Spleen (tissue), 11 donors: ENCODE measurements at regions not wholly inside any gene's neighbourhood (a gene's known extent, or its start where the extent isn't known, plus 50 kb on each side); places are given as distances from the start of the nearest gene placed in this dataset.
"Not testable (repeated sequence)": the region's sequence is repeated elsewhere in the genome, so short reads cannot be mapped to it uniquely, and the experiment has no call there.

ENCODE experiments used
- DNase-seq: peaks from one replicate; pipeline ENCODE4 v3.0.0-alpha.2; 2020
- H3K27ac ChIP-seq, 8 donors: fragments of 200-600 bp; sonication (generic) in 7 of 8; 1 replicate in 4 of 8; 2 replicates in 4 of 8; pipeline versions ENCODE4 v1.5.0 to v1.8.0; 2016 to 2021; ENCODE audit warnings: inconsistent platforms in 4 of 8, mild to moderate bottlenecking in 4 of 8, moderate library complexity in 1 of 8
- H3K27me3 ChIP-seq, 7 donors: fragments of 200-600 bp; sonication (generic) in 6 of 7; replicated peaks in 1 of 7; 1 replicate in 4 of 7; 2 replicates in 3 of 7; pipeline versions ENCODE4 v1.5.0 to v1.8.0; 2016 to 2021; ENCODE audit warnings: inconsistent platforms in 3 of 7, mild to moderate bottlenecking in 1 of 7
- H3K36me3 ChIP-seq, 6 donors: fragments of 200-600 bp; sonication (generic) in 5 of 6; 1 replicate in 4 of 6; 2 replicates in 2 of 6; pipeline versions ENCODE4 v1.5.0 to v1.8.0; 2016 to 2021; ENCODE audit warnings: inconsistent platforms in 2 of 6
- H3K4me1 ChIP-seq, 6 donors: fragments of 200-600 bp; sonication (generic) in 5 of 6; 1 replicate in 3 of 6; 2 replicates in 3 of 6; pipeline versions ENCODE4 v1.5.0 to v1.8.0; 2016 to 2021; ENCODE audit warnings: inconsistent platforms in 3 of 6
- H3K4me3 ChIP-seq, 8 donors: fragments of 200-600 bp; sonication (generic) in 7 of 8; 1 replicate in 4 of 8; 2 replicates in 4 of 8; pipeline versions ENCODE4 v1.5.0 to v1.8.0; 2016 to 2021; ENCODE audit warnings: inconsistent platforms in 4 of 8, mild to moderate bottlenecking in 4 of 8, moderate library complexity in 2 of 8
- H3K9me3 ChIP-seq, 8 donors: fragments of 200-600 bp; sonication (generic) in 7 of 8; 1 replicate in 4 of 8; 2 replicates in 4 of 8; pipeline versions ENCODE4 v1.5.0 to v1.8.0; 2016 to 2021; ENCODE audit warnings: inconsistent platforms in 4 of 8
- WGBS, 5 donors: extraction: QIAGEN DNeasy Blood & Tissue Kit in 3 of 5; methylation state at CpG; one replicate each; pipeline versions ENCODE4 v1.1.5 to v1.1.7; 2013 to 2018; 5-methylcytosine and 5-hydroxymethylcytosine counted together
- intact Hi-C: fragments of 100-400 bp; cut with DNase I; formaldehyde crosslinking; loops from one replicate; pipeline ENCODE4 v1.15.0; 2023; ENCODE audit warnings: low total_unique reads
- small RNA-seq, 4 donors: library from RNA; depleted of rRNA; stranded (forward); fragments of <200 nt; gene quantifications; one replicate each; pipeline ENCODE3, GENCODE V24; 2016
- donor health status: healthy with polysubstance abuse.
- donor health status: DM: no; HTN: no; CAD: no; lungs with moderate emphysema.
- donor health status: DM: no; HTN: no; CAD: no.
- donor health status: Bipolar disorder and iron deficiency.
- donor health status: healthy.
- donor health status: DM: no; HTN: no; CAD: no.
- donor health status: DM: yes; HTN: yes; CAD: no.

DNA sequence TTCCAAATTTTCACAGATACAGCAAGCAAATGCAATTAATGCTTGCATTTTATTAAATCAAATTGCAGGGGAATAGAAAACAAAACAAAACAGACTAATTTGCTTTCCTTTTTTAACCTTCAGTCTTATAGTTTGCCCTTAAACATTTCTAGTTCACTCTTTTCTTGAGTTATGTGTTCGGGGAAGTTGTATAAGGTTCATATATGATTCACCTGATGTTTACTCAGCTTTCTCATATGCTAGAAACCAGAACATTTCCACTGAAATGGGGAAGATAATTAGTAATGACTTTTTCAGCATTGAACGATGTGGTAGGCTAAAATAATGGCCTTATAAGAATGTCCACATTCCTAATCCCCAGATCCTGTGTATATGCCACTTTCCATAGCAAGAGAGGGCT, 64.6 kb upstream of the NBPF26 start:
- H3K36me3 ChIP-seq, intact Hi-C loops, H3K4me1 ChIP-seq, DNase-seq, H3K27me3 ChIP-seq, H3K27ac ChIP-seq, H3K4me3 ChIP-seq, H3K9me3 ChIP-seq: not testable (repeated sequence)
- WGBS, 5 donors, result no CpG with 5 or more reads among the region's 2 CpGs

DNA sequence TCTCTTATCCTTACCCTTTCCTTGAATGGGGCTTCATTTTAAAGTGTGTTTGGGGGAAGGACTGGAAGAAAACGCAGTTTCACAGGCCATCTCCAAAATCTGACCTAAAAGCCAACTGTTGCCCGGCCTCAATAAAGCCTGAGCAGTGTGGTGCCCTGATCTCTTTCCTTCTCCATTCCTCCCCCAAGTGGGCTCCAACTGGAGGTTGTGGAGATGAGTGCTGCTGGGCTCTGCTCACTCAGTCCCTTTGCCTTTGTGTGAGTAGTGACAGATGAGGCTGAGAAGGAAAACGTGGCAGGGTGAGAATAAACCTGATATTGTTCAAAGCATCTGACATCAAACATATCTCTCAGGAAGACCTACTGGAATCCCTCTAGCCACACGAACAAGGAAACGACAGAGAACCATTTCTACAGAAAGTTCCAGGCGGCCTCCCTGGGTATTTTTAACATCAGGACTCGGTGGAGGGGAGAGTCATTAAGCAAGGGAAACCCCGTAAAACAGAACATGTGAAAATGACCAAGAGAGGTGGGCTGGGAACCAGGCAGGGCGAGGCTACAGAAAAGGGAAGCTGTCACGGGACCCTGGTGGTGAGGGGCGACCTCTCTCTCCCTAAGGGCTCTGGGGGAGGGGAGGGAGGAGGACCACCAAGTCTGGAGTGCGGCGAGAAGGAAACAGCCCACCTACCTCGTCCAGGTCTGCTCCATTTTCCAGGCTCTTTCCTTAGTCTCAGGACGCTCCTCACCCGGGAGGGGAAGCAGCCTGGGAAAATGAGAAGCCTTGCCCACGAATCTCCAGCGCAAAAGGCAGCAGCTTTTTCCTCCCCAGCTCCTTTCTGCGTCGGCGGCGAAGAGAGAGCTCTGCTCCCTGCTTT, 59.1 kb upstream of the NBPF26 start:
- H3K27me3 ChIP-seq, H3K4me1 ChIP-seq, intact Hi-C loops, H3K36me3 ChIP-seq, H3K9me3 ChIP-seq, DNase-seq, H3K27ac ChIP-seq: not testable (repeated sequence)
- 13 to 66% (median 21%) methylated on average over 1 to 8 of the region's 22 CpGs; no CpG with 5 or more reads in 1 of the 5 donors for WGBS, 5 donors
- peak overlapping the region in 1 of 8 donors; percentile 37 for H3K4me3 ChIP-seq

DNA sequence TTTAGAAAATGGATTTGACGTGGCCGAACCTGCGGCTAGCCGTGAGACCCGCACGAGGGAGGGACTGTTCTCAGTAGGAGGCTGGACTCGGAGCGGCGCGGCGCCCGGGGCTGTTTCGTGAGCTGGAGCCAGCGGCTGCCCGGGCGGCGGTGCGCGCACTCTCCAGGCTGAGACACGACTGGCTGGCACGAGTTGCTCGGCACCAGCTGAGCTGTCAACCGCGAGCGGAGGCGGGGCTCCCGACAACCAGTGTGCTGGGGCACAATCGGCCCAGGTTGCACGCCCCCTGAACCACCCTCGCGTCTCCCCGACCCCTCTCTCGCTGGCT, 58.5 kb upstream of the NBPF26 start:
- H3K36me3 ChIP-seq, DNase-seq, intact Hi-C loops, H3K4me1 ChIP-seq, H3K27me3 ChIP-seq, H3K27ac ChIP-seq, H3K9me3 ChIP-seq: not testable (repeated sequence)
- H3K4me3 ChIP-seq, result peak overlapping the region in 1 of 8 donors; percentile 37
- 0 to 1% (median 0%) methylated on average over 5 to 14 of the region's 33 CpGs; no CpG with 5 or more reads in 2 of the 5 donors for WGBS, 5 donors

GRCh38 chr1:120668187-120668586, 55.6 kb upstream of the NBPF26 start:
- WGBS, 5 donors, result no CpG with 5 or more reads among the region's 1 CpG
- intact Hi-C loops, H3K4me3 ChIP-seq: not testable (repeated sequence)

More at GRCh38 chr1:120668187-120668586, 55.6 kb upstream of the NBPF26 start:
- not testable (repeated sequence) for DNase-seq, H3K9me3 ChIP-seq, H3K4me1 ChIP-seq, H3K36me3 ChIP-seq, H3K27me3 ChIP-seq, H3K27ac ChIP-seq

Small RNA genes in the stretch of these regions (small RNA-seq; reads per million reads assigned to genes)
- gene RF00004, result 0 reads per million in 4 donors
